IMR-90 (cell line): ENCODE measurements at regions not wholly inside any gene's neighbourhood (a gene's known extent, or its start where the extent isn't known, plus 50 kb on each side); places are given as distances from the start of the nearest gene placed in this dataset.

Source experiments
- ATAC-seq: fragments of 200-7000 bp; cut with Tn5 transposase; 2 replicates; pipeline ENCODE4 v1.9.1; 2020; ENCODE audit warnings: low read depth, mild to moderate bottlenecking, moderate library complexity
- BruUV-seq: library from RNA; stranded (reverse); fragments of 400-500 nt; replicated peaks from 2 replicates; lab custom pipeline; 2021; lab: Mats Ljungman, UMichigan
- CTCF ChIA-PET: fragments of 300-600 bp; formaldehyde crosslinking; extraction: SDS; loops from one replicate; lab custom pipeline; 2021; ENCODE audit warnings: antibody characterized with exemption; lab: Yijun Ruan, JAX
- POLR2A ChIA-PET: fragments of 300-600 bp; sonication (Branson Sonifier 250); formaldehyde crosslinking; loops from one replicate; lab custom pipeline; 2022; ENCODE audit warnings: antibody characterized with exemption; ENCODE audit not compliant: unreplicated experiment; lab: Charles Lee
- DNase-seq: peaks from one replicate; pipeline ENCODE4 v3.0.0; 2013
- H2AFZ ChIP-seq: replicated peaks from 2 replicates; pipeline ENCODE3; 2013; ENCODE audit warnings: low read length, mild to moderate bottlenecking; ENCODE audit not compliant: poor library complexity
- H2AK5ac ChIP-seq: 2 replicates; pipeline ENCODE4 v1.6.1; 2013; ENCODE audit warnings: low read depth, low read length, inconsistent platforms
- H2AK9ac ChIP-seq: replicated peaks from 2 replicates; pipeline ENCODE3; 2013; ENCODE audit warnings: mild to moderate bottlenecking, low read depth, low read length, moderate library complexity; ENCODE audit not compliant: poor library complexity
- H2BK120ac ChIP-seq: 2 replicates; pipeline ENCODE4 v1.6.1; 2013; ENCODE audit warnings: low read depth, low read length, inconsistent platforms
- H2BK15ac ChIP-seq: 3 replicates; pipeline ENCODE4 v1.6.1; 2013; ENCODE audit warnings: low read depth, low read length, inconsistent platforms
- H2BK20ac ChIP-seq: 2 replicates; pipeline ENCODE4 v1.6.1; 2013; ENCODE audit warnings: low read depth, mild to moderate bottlenecking, inconsistent platforms, low read length, moderate library complexity
- H2BK5ac ChIP-seq: 2 replicates; pipeline ENCODE4 v1.6.1; 2013; ENCODE audit warnings: mild to moderate bottlenecking, low read depth, low read length, inconsistent platforms; ENCODE audit not compliant: poor library complexity, severe bottlenecking
- H3K14ac ChIP-seq: replicated peaks from 2 replicates; pipeline ENCODE4 v1.6.1; 2013; ENCODE audit warnings: low read depth, low read length, inconsistent platforms
- H3K18ac ChIP-seq: 2 replicates; pipeline ENCODE4 v1.6.1; 2013; ENCODE audit warnings: low read depth, low read length, control low read depth
- H3K23ac ChIP-seq: 2 replicates; pipeline ENCODE4 v1.6.1; 2013; ENCODE audit warnings: low read depth, low read length, inconsistent platforms
- H3K27ac ChIP-seq: 2 replicates; pipeline ENCODE4 v1.5.1; 2013; ENCODE audit warnings: mild to moderate bottlenecking, control low read depth, low read length; ENCODE audit not compliant: insufficient read depth
- H3K27me3 ChIP-seq: 2 replicates; pipeline ENCODE4 v1.6.1; 2013; ENCODE audit warnings: low read length; ENCODE audit not compliant: control insufficient read depth, insufficient read depth
- H3K36me3 ChIP-seq: 2 replicates; pipeline ENCODE4 v1.6.1; 2013; ENCODE audit warnings: low read length, mixed read lengths; ENCODE audit not compliant: control insufficient read depth, insufficient read depth
- H3K4ac ChIP-seq: 2 replicates; pipeline ENCODE4 v1.6.1; 2013; ENCODE audit warnings: low read depth, low read length, inconsistent platforms
- H3K4me1 ChIP-seq: 2 replicates; pipeline ENCODE4 v1.6.1; 2013; ENCODE audit warnings: low read length, mixed read lengths; ENCODE audit not compliant: control insufficient read depth, insufficient read depth
- H3K4me2 ChIP-seq: 2 replicates; pipeline ENCODE4 v1.6.1; 2013; ENCODE audit warnings: low read depth, mild to moderate bottlenecking, control low read depth, low read length, moderate library complexity
- H3K4me3 ChIP-seq: 2 replicates; pipeline ENCODE4 v1.5.1; 2013; ENCODE audit warnings: low read depth, mild to moderate bottlenecking, control low read depth, low read length, moderate library complexity; ENCODE audit not compliant: insufficient read depth
- H3K56ac ChIP-seq: 2 replicates; pipeline ENCODE4 v1.6.1; 2013; ENCODE audit warnings: low read length, inconsistent platforms; ENCODE audit not compliant: insufficient read depth; ENCODE audit errors: extremely low read depth
- H3K79me1 ChIP-seq, 2 experiments: 2 replicates each; pipeline ENCODE4 v1.6.1; 2013; ENCODE audit warnings: low read length in 2 of 2, inconsistent platforms in 1 of 2, low read depth in 1 of 2
- H3K9ac ChIP-seq: 2 replicates; pipeline ENCODE4 v1.6.1; 2013; ENCODE audit warnings: low read depth, low read length, control low read depth
- H3K9me1 ChIP-seq: 2 replicates; pipeline ENCODE4 v1.6.1; 2013; ENCODE audit warnings: low read length, inconsistent platforms; ENCODE audit not compliant: insufficient read depth
- H3K9me3 ChIP-seq: 2 replicates; pipeline ENCODE4 v1.6.1; 2013; ENCODE audit warnings: low read length; ENCODE audit not compliant: control insufficient read depth, insufficient read depth
- H4K20me1 ChIP-seq: 2 replicates; pipeline ENCODE4 v1.6.1; 2013; ENCODE audit warnings: low read length, inconsistent platforms; ENCODE audit not compliant: insufficient read depth
- H4K5ac ChIP-seq: 2 replicates; pipeline ENCODE4 v1.6.1; 2013; ENCODE audit warnings: mild to moderate bottlenecking, low read depth, low read length, control low read depth
- H4K8ac ChIP-seq, 2 experiments: 2 replicates each; pipeline ENCODE4 v1.6.1; 2013; ENCODE audit warnings: low read depth in 2 of 2, low read length in 2 of 2, control low read depth in 1 of 2, inconsistent platforms in 1 of 2
- H4K91ac ChIP-seq: 2 replicates; pipeline ENCODE4 v1.6.1; 2013; ENCODE audit warnings: low read depth, low read length, inconsistent platforms; ENCODE audit not compliant: insufficient read depth
- NFE2L2 ChIP-seq: fragments of 150-350 bp; IDR thresholded peaks from 2 replicates; pipeline ENCODE4 v1.6.1; 2016; ENCODE audit warnings: low read depth, mild to moderate bottlenecking, low read length
- WGBS, 2 experiments: methylation state at CpG; one replicate each; pipeline versions ENCODE4 v1.1.5 to v1.1.7; 2013; ENCODE audit warnings: missing lambda C conversion rate in 2 of 2; ENCODE audit not compliant: insufficient read length in 1 of 2; ENCODE audit errors: extremely low coverage in 2 of 2; 5-methylcytosine and 5-hydroxymethylcytosine counted together
- dilution Hi-C: fragments of 300-500 bp; cut with HindIII; formaldehyde crosslinking; loops from one replicate; pipeline ENCODE4 v1.14.3; 2018; ENCODE audit warnings: low sequenced_read_pairs; ENCODE audit not compliant: unreplicated experiment
- in situ Hi-C: fragments of 300-500 bp; cut with MboI; formaldehyde crosslinking; loops from 3 replicates; pipeline ENCODE4 v1.14.3; 2019; ENCODE audit warnings: low sequenced_read_pairs, inconsistent platforms, mixed read lengths
- intact Hi-C: fragments of 100-400 bp; cut with micrococcal nuclease; formaldehyde crosslinking; loops from 2 replicates; pipeline ENCODE4 v1.10.0; 2022
- TF ChIP-seq, protein P1 (sequence below): fragments of 150-350 bp; IDR thresholded peaks from 2 replicates; pipeline ENCODE4 v1.6.1; 2017; ENCODE audit warnings: mild to moderate bottlenecking, antibody characterized with exemption, low read length, low read depth

- Histone ChIP-seq H2BK20ac (no peak overlapping the region), H3K4ac (no peak overlapping the region), H3K18ac (no peak overlapping the region), H2BK5ac (no peak overlapping the region), H3K27me3 (no peaks in the 10 kb centered on the region; the same call in none of the 2 replicates), H3K9ac (no peak overlapping the region), H3K23ac (no peak overlapping the region), H3K4me1 (no peaks in the 10 kb centered on the region), H4K91ac (no peak overlapping the region), H3K4me3 (no peak overlapping the region), H3K9me1 (no peaks in the 10 kb centered on the region), H3K4me2 (no peak overlapping the region), H4K20me1 (no peaks in the 10 kb centered on the region), H2BK120ac (no peak overlapping the region), H2AK9ac (no peak overlapping the region), H2AFZ (no peak overlapping the region), H3K79me1 (no peaks in the 10 kb centered on the region), H3K56ac (no peak overlapping the region), H3K14ac (no peak overlapping the region), H2AK5ac (no peak overlapping the region), H4K8ac (no peak overlapping the region), H3K9me3 (no peaks in the 10 kb centered on the region; the same call in 1 of the 2 replicates), H2BK15ac (no peak overlapping the region), H3K27ac (no peak overlapping the region), H4K5ac (no peak overlapping the region), H3K36me3 (no peaks in the 10 kb centered on the region)
- no TSS peak for BruUV-seq
- intact Hi-C loops, result no loop called here
- POLR2A ChIA-PET, result no interaction called here
- in situ Hi-C loops, result no loop called here
- no peak for ATAC-seq
- CTCF ChIA-PET, result no interaction called here
- DNase-seq, result no peak
- dilution Hi-C loops, result no loop called here
- WGBS, 2 experiments, result no CpG with 5 or more reads among the region's 6 CpGs
- TF ChIP-seq, protein P1, sequence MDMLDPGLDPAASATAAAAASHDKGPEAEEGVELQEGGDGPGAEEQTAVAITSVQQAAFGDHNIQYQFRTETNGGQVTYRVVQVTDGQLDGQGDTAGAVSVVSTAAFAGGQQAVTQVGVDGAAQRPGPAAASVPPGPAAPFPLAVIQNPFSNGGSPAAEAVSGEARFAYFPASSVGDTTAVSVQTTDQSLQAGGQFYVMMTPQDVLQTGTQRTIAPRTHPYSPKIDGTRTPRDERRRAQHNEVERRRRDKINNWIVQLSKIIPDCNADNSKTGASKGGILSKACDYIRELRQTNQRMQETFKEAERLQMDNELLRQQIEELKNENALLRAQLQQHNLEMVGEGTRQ, result 0 out of 2 replicates have a peak, but pooled peaks have one; percentile 10
- TF ChIP-seq NFE2L2, result no peak
Measured at GRCh38 chrX:40197071-40197470, 99.3 kb upstream of the BCOR start.
